Adrenal gland (tissue), 9 donors: ENCODE measurements at regions not wholly inside any gene's neighbourhood (a gene's known extent, or its start where the extent isn't known, plus 50 kb on each side); places are given as distances from the start of the nearest gene placed in this dataset.

ENCODE experiments used
- DNase-seq, 7 donors: peaks; one replicate each; pipeline ENCODE4 v3.0.0-alpha.2; 2019 to 2020
- H3K27ac ChIP-seq, 5 donors: fragments of 200-600 bp; sonication (generic) in 4 of 5; 1 replicate in 3 of 5; 2 replicates in 2 of 5; pipeline versions ENCODE4 v1.5.1 to v1.8.0; 2016 to 2020; ENCODE audit warnings: mild to moderate bottlenecking in 1 of 5
- H3K27me3 ChIP-seq: fragments of 200-600 bp; 2 replicates; pipeline ENCODE4 v1.8.0; 2021
- H3K36me3 ChIP-seq, 2 donors: fragments of 200-600 bp; replicated peaks in 1 of 2; 1 replicate in 1 of 2; 2 replicates in 1 of 2; pipeline versions ENCODE4 v1.5.1 to v1.8.0; 2018 to 2022
- H3K4me1 ChIP-seq, 2 donors: fragments of 200-600 bp; replicated peaks in 1 of 2; 1 replicate in 1 of 2; 2 replicates in 1 of 2; pipeline versions ENCODE4 v1.5.1 to v1.8.0; 2018 to 2021
- H3K4me3 ChIP-seq, 4 donors: fragments of 200-600 bp; sonication (generic) in 3 of 4; one replicate each; pipeline ENCODE4 v1.5.1; 2016 to 2018
- H3K9me3 ChIP-seq, 3 donors: fragments of 200-600 bp; sonication (generic) in 1 of 3; replicated peaks in 1 of 3; 1 replicate in 2 of 3; 2 replicates in 1 of 3; pipeline versions ENCODE4 v1.5.1 to v1.8.0; 2016 to 2021
- CTCF ChIP-seq, 6 experiments: fragments of 450-650 bp in 4 of 6; fragments of 200-600 bp in 2 of 6; sonication (generic) in 1 of 6; IDR thresholded peaks; 1 replicate in 5 of 6; 2 replicates in 1 of 6; pipeline versions ENCODE4 v1.5.1 to v1.8.0; 2016 to 2021; ENCODE audit warnings: antibody characterized with exemption in 6 of 6, mild to moderate bottlenecking in 2 of 6, moderate library complexity in 1 of 6
- POLR2A ChIP-seq, 2 donors: fragments of 450-650 bp; IDR thresholded peaks; one replicate each; pipeline ENCODE4 v1.6.1; 2017; ENCODE audit warnings: antibody characterized with exemption in 2 of 2, mild to moderate bottlenecking in 2 of 2, moderate library complexity in 1 of 2
- WGBS, 4 donors: extraction: QIAGEN DNeasy Blood & Tissue Kit in 2 of 4; methylation state at CpG; one replicate each; pipeline versions ENCODE4 v1.1.5 to v1.1.7; 2013 to 2017; 5-methylcytosine and 5-hydroxymethylcytosine counted together
- intact Hi-C, 2 donors: fragments of 100-400 bp; cut with DNase I; formaldehyde crosslinking; loops; one replicate each; pipeline versions ENCODE4 v1.14.1 to v1.15.0; 2022 to 2023
- donor health status: healthy with polysubstance abuse.
- donor health status: Bipolar disorder and iron deficiency.
- donor health status: DM: yes; HTN: yes; CAD: no.
- donor health status: DM: no; HTN: no; CAD: no.
- donor health status: DM: no; HTN: no; CAD: no.

GRCh38 chr9:135219676-135220600 lies 132.5 kb downstream of the OLFM1 start:
- H3K27me3 ChIP-seq: peaks cover 7% of the 10 kb centered on the region
- H3K27ac ChIP-seq: no peak overlapping the region
- no peaks in the 10 kb centered on the region for H3K9me3 ChIP-seq
- DNase-seq: no peak
- TF ChIP-seq POLR2A (IDR thresholded peaks at IDR 0.05) (no peak), CTCF (IDR thresholded peaks at IDR 0.05) (no peak)
- no peak overlapping the region for H3K4me3 ChIP-seq
- intact Hi-C loops: no loop called here
- 85 to 93% (median 92%) methylated on average over 17 to 21 of the region's 21 CpGs for WGBS, 4 donors
- no peaks in the 10 kb centered on the region for H3K36me3 ChIP-seq
- H3K4me1 ChIP-seq: peaks cover 0 to 4% of the 10 kb centered on the region in 2 donors

GRCh38 chr9:135220601-135221575 lies 133.4 kb downstream of the OLFM1 start:
- 82 to 89% (median 85%) methylated on average over 12 to 28 of the region's 28 CpGs for WGBS, 4 donors
- TF ChIP-seq CTCF (IDR thresholded peaks at IDR 0.05): no peak
- TF ChIP-seq POLR2A (IDR thresholded peaks at IDR 0.05): no peak

GRCh38 chr9:135221576-135221950 lies 134.1 kb downstream of the OLFM1 start:
- intact Hi-C loops: no loop called here
- no peak for DNase-seq
- Histone ChIP-seq H3K4me3 (no peak overlapping the region), H3K9me3 (no peaks in the 10 kb centered on the region), H3K27ac (no peak overlapping the region), H3K27me3 (peaks cover 7% of the 10 kb centered on the region), H3K36me3 (no peaks in the 10 kb centered on the region), H3K4me1 (no peaks in the 10 kb centered on the region)
- WGBS, 4 donors: 58 to 78% (median 68%) methylated on average over 7 to 9 of the region's 9 CpGs
- TF ChIP-seq POLR2A (IDR thresholded peaks at IDR 0.05) (no peak), CTCF (IDR thresholded peaks at IDR 0.05) (no peak)

More at GRCh38 chr9:135220601-135221575, 133.4 kb downstream of the OLFM1 start:
- Histone ChIP-seq H3K9me3 (no peaks in the 10 kb centered on the region), H3K27ac (no peak overlapping the region), H3K36me3 (no peaks in the 10 kb centered on the region), H3K4me3 (no peak overlapping the region), H3K27me3 (peaks cover 7% of the 10 kb centered on the region), H3K4me1 (peaks cover 0 to 2% of the 10 kb centered on the region in 2 donors)
- intact Hi-C loops: no loop called here
- DNase-seq: no peak
